HG02763 (cell line): ENCODE measurements at regions not wholly inside any gene's neighbourhood (a gene's known extent, or its start where the extent isn't known, plus 50 kb on each side); places are given as distances from the start of the nearest gene placed in this dataset.

Source experiments
- ATAC-seq: cut with Tn5 transposase; IDR thresholded peaks from one replicate; pipeline ENCODE4 v1.9.1; 2021; ENCODE audit warnings: mild to moderate bottlenecking, moderate library complexity; ENCODE audit not compliant: unreplicated experiment

- ATAC-seq, result no peak
Observed at GRCh38 chr4:32128549-32128948, 1408.4 kb downstream of the PCDH7 start.

- no peak for ATAC-seq
Observed at GRCh38 chr4:32129967-32130366, 1409.8 kb downstream of the PCDH7 start.

GRCh38 chr4:32133141-32133540 is 1413.0 kb downstream of the PCDH7 start:
- no peak for ATAC-seq

GRCh38 chr4:32133734-32134133 is 1413.6 kb downstream of the PCDH7 start:
- no peak for ATAC-seq

GRCh38 chr4:32135642-32136041 is 1415.5 kb downstream of the PCDH7 start:
- no peak for ATAC-seq

GRCh38 chr4:32136081-32136787 is 1416.1 kb downstream of the PCDH7 start:
- no peak for ATAC-seq

GRCh38 chr4:32140636-32141035 is 1420.5 kb downstream of the PCDH7 start:
- no peak for ATAC-seq

GRCh38 chr4:32142075-32142474 is 1421.9 kb downstream of the PCDH7 start:
- ATAC-seq, result no peak

GRCh38 chr4:32145987-32146386 is 1425.8 kb downstream of the PCDH7 start:
- ATAC-seq, result no peak

GRCh38 chr4:32147446-32148085 is 1427.4 kb downstream of the PCDH7 start:
- no peak for ATAC-seq

- ATAC-seq, result no peak
Observed at GRCh38 chr4:32148111-32148666, 1428.0 kb downstream of the PCDH7 start.

GRCh38 chr4:32158961-32159360 is 1438.8 kb downstream of the PCDH7 start:
- no peak for ATAC-seq

GRCh38 chr4:32161392-32161791 is 1441.2 kb downstream of the PCDH7 start:
- no peak for ATAC-seq

- no peak for ATAC-seq
Observed at GRCh38 chr4:32163125-32163524, 1443.0 kb downstream of the PCDH7 start.

- ATAC-seq, result no peak
Observed at GRCh38 chr4:32169841-32170240, 1449.7 kb downstream of the PCDH7 start.

GRCh38 chr4:32172086-32172485 is 1451.9 kb downstream of the PCDH7 start:
- ATAC-seq, result no peak

- no peak for ATAC-seq
Observed at GRCh38 chr4:32172761-32173160, 1452.6 kb downstream of the PCDH7 start.

- no peak for ATAC-seq
Observed at GRCh38 chr4:32180086-32180485, 1459.9 kb downstream of the PCDH7 start.

- no peak for ATAC-seq
Observed at GRCh38 chr4:32184186-32184585, 1464.0 kb downstream of the PCDH7 start.

- no peak for ATAC-seq
Observed at GRCh38 chr4:32189130-32189529, 1469.0 kb downstream of the PCDH7 start.

- no peak for ATAC-seq
Observed at GRCh38 chr4:32189788-32190187, 1469.6 kb downstream of the PCDH7 start.

- no peak for ATAC-seq
Observed at GRCh38 chr4:32191961-32192360, 1471.8 kb downstream of the PCDH7 start.
